ENCODE measurements at regions not wholly inside any gene's neighbourhood (a gene's known extent, or its start where the extent isn't known, plus 50 kb on each side); places are given as distances from the start of the nearest gene placed in this dataset.

DNA sequence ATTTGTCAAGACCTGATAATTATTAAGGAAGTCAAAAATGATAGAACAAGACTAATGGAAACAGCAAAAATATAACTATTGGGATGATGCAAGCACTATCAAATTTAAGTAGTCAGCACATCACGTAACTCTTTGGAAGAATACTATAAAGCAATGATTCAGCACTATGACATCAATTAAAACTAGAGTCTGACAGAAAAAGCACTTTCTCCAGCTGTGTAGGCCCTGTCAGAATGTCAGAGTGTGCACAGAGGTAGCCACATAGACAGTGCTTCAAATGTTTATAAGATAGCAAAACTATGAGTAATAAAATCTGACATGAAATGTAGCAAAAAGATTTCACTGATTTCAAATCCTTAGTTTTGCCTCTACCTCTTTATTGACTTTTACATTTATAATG is 1226.6 kb upstream of the ADGRL3 start:
- no peak overlapping the region for H3K27ac ChIP-seq
- H3K4me1 ChIP-seq, result no peaks in the 10 kb centered on the region
- TF ChIP-seq, protein P1, sequence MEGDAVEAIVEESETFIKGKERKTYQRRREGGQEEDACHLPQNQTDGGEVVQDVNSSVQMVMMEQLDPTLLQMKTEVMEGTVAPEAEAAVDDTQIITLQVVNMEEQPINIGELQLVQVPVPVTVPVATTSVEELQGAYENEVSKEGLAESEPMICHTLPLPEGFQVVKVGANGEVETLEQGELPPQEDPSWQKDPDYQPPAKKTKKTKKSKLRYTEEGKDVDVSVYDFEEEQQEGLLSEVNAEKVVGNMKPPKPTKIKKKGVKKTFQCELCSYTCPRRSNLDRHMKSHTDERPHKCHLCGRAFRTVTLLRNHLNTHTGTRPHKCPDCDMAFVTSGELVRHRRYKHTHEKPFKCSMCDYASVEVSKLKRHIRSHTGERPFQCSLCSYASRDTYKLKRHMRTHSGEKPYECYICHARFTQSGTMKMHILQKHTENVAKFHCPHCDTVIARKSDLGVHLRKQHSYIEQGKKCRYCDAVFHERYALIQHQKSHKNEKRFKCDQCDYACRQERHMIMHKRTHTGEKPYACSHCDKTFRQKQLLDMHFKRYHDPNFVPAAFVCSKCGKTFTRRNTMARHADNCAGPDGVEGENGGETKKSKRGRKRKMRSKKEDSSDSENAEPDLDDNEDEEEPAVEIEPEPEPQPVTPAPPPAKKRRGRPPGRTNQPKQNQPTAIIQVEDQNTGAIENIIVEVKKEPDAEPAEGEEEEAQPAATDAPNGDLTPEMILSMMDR (IDR thresholded peaks at IDR 0.05), result no peak
- DNase-seq (ENCODE audit: low spot score), result no peak
- no peaks in the 10 kb centered on the region for H3K9me3 ChIP-seq
- H3K4me3 ChIP-seq, result no peak overlapping the region
- no peaks in the 10 kb centered on the region for H3K36me3 ChIP-seq
- H3K27me3 ChIP-seq, result no peaks in the 10 kb centered on the region

DNA sequence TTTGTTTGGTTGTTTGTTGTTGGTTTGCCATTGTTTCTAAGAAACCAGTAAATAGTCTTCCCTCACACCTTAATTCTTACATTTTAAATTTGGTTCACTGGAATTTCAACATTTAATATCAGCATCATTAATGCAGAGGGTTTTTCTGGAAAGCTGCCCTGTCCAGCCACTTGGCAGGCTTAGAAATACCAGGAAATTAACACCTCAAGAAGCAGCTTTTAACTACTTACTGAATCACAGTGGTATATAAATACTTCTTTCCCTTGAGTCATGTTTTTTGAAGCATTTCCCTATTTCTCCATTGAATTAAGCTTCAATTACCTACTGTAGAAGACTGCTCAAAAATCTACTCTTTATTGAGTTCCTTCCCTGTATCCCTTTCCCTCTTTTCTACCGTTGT is 1221.1 kb upstream of the ADGRL3 start:
- Histone ChIP-seq H3K27ac (no peak overlapping the region), H3K27me3 (no peaks in the 10 kb centered on the region), H3K4me3 (no peak overlapping the region), H3K4me1 (no peaks in the 10 kb centered on the region), H3K36me3 (no peaks in the 10 kb centered on the region), H3K9me3 (no peaks in the 10 kb centered on the region)
- TF ChIP-seq, protein P1 (IDR thresholded peaks at IDR 0.05), result no peak
- no peak for DNase-seq (ENCODE audit: low spot score)

DNA sequence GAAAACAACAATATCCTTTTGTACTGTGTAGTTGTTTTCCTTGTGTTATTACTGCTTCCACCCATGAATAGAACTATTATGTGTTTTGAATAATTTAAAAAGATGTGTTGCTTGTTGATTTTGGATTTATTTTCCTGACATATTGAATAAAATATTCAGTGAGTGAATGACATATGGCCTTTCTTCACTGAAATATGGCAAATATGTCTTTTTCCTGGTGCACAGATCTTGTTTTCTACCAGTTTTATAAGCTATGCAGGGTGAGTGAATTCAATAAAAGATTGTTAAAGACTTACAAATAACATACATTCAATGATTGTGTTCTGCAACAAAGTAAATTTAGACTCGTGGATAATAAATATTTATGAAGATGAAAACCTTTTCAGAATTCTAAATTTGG is 1216.3 kb upstream of the ADGRL3 start:
- no peaks in the 10 kb centered on the region for H3K9me3 ChIP-seq
- DNase-seq (ENCODE audit: low spot score), result no peak
- no peaks in the 10 kb centered on the region for H3K27me3 ChIP-seq
- TF ChIP-seq, protein P1 (IDR thresholded peaks at IDR 0.05), result no peak
- no peak overlapping the region for H3K27ac ChIP-seq
- no peak overlapping the region for H3K4me3 ChIP-seq
- no peaks in the 10 kb centered on the region for H3K4me1 ChIP-seq
- H3K36me3 ChIP-seq, result no peaks in the 10 kb centered on the region

DNA sequence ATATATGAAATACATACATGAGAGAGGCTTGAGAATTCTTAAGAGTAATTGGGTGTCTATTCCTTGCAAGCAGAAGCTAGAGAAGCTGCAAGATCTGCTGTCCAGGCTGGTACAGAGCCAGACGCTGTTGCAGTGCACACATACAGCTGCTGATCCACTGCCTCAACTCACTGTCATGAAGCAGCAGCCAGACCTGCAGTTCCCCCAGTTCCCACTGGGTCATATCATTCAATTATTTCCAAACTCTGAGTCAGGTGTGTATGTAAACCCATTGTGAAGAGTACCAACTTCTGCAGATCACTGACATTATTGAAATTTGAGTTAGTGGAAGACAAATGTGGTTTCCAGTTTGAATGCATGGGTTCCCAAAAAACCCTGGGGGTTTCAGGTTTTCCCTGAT is 1212.8 kb upstream of the ADGRL3 start:
- H3K4me1 ChIP-seq, result no peaks in the 10 kb centered on the region
- no peak for DNase-seq (ENCODE audit: low spot score)
- H3K27me3 ChIP-seq, result no peaks in the 10 kb centered on the region
- no peak overlapping the region for H3K4me3 ChIP-seq
- TF ChIP-seq, protein P1 (IDR thresholded peaks at IDR 0.05), result no peak
- no peaks in the 10 kb centered on the region for H3K36me3 ChIP-seq
- no peaks in the 10 kb centered on the region for H3K9me3 ChIP-seq
- no peak overlapping the region for H3K27ac ChIP-seq

DNA sequence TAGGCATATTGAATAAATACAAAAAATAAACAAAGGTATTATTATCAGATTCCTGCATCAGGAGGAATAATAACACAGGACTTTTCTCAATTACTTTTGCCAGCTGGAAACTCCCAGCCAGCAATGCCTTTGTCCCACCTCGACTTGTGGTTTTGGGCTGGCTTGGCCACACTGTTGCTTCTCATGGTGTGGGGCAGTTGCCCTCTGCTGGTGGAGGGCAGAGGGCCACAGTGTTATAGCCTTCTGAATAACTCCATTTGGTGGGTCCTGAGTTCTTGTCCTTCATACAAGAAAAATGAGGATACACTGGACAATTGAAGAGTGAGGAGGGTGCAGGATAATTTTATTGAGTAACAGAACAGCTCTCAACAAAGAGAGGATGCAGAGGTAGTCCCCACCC is 1206.0 kb upstream of the ADGRL3 start:
- H3K4me3 ChIP-seq, result no peak overlapping the region
- DNase-seq (ENCODE audit: low spot score), result no peak

More for the DNA sequence above, 1206.0 kb upstream of the ADGRL3 start:
- H3K9me3 ChIP-seq, result peaks cover 0 to 19% of the 10 kb centered on the region in 2 donors
- no peaks in the 10 kb centered on the region for H3K36me3 ChIP-seq
- TF ChIP-seq, protein P1 (IDR thresholded peaks at IDR 0.05), result peak in 1 of 2 donors; percentile 26
- no peaks in the 10 kb centered on the region for H3K4me1 ChIP-seq
- H3K27me3 ChIP-seq, result no peaks in the 10 kb centered on the region
- H3K27ac ChIP-seq, result no peak overlapping the region

All from right atrium auricular region (tissue), 2 donors.